NCI-H1930 (cell line): ENCODE measurements at regions not wholly inside any gene's neighbourhood (a gene's known extent, or its start where the extent isn't known, plus 50 kb on each side); places are given as distances from the start of the nearest gene placed in this dataset.

ENCODE experiments used
- DNase-seq, 2 experiments: peaks; one replicate each; lab custom pipeline; 2025; lab: John Stamatoyannopoulos, UW

- DNase-seq = no peak
Measured at GRCh38 chr2:11017921-11018320, 106.2 kb downstream of the KCNF1 start.

GRCh38 chr2:11018651-11019185 is 107.0 kb downstream of the KCNF1 start:
- DNase-seq = no peak

GRCh38 chr2:11019614-11020013 is 107.9 kb downstream of the KCNF1 start:
- no peak for DNase-seq

- DNase-seq = no peak
Measured at GRCh38 chr2:11022064-11022463, 110.3 kb downstream of the KCNF1 start.

- DNase-seq = no peak
Measured at GRCh38 chr2:11022591-11023273, 111.0 kb downstream of the KCNF1 start.

GRCh38 chr2:11023326-11024258 is 111.9 kb downstream of the KCNF1 start:
- no peak for DNase-seq

GRCh38 chr2:11024259-11024645 is 112.5 kb downstream of the KCNF1 start:
- no peak for DNase-seq

GRCh38 chr2:11024687-11025086 is 113.0 kb downstream of the KCNF1 start:
- no peak for DNase-seq

GRCh38 chr2:11026286-11026921 is 114.7 kb downstream of the KCNF1 start:
- no peak for DNase-seq

- no peak for DNase-seq
Measured at GRCh38 chr2:11027195-11027594, 115.5 kb downstream of the KCNF1 start.

- no peak for DNase-seq
Measured at GRCh38 chr2:11028407-11028916, 116.7 kb downstream of the KCNF1 start.

- DNase-seq = no peak
Measured at GRCh38 chr2:11029136-11029535, 117.4 kb downstream of the KCNF1 start.

- no peak for DNase-seq
Measured at GRCh38 chr2:11030036-11030435, 118.3 kb downstream of the KCNF1 start.

GRCh38 chr2:11030909-11031308 is 119.2 kb downstream of the KCNF1 start:
- no peak for DNase-seq

GRCh38 chr2:11031876-11032275 is 120.1 kb downstream of the KCNF1 start:
- DNase-seq = no peak

GRCh38 chr2:11032396-11032795 is 120.7 kb downstream of the KCNF1 start:
- DNase-seq = no peak

- no peak for DNase-seq
Measured at GRCh38 chr2:11033114-11033513, 121.4 kb downstream of the KCNF1 start.

- DNase-seq = no peak
Measured at GRCh38 chr2:11038641-11039040, 116.6 kb upstream of the SLC66A3 start.

GRCh38 chr2:11040992-11041391 is 114.3 kb upstream of the SLC66A3 start:
- no peak for DNase-seq

- DNase-seq = no peak
Measured at GRCh38 chr2:11042841-11043240, 112.4 kb upstream of the SLC66A3 start.

GRCh38 chr2:11043245-11043644 is 112.0 kb upstream of the SLC66A3 start:
- no peak for DNase-seq

GRCh38 chr2:11044201-11044600 is 111.1 kb upstream of the SLC66A3 start:
- no peak for DNase-seq
